HepG2 (cell line): ENCODE measurements at regions not wholly inside any gene's neighbourhood (a gene's known extent, or its start where the extent isn't known, plus 50 kb on each side); places are given as distances from the start of the nearest gene placed in this dataset.

Experiments used
- ATAC-seq: fragments of 200-7000 bp; cut with Tn5 transposase; 3 replicates; pipeline ENCODE4 v1.9.1; 2020; ENCODE audit warnings: mild to moderate bottlenecking, moderate library complexity
- BruUV-seq: library from RNA; stranded (reverse); fragments of 400-500 nt; replicated peaks from 2 replicates; lab custom pipeline; 2021; lab: Mats Ljungman, UMichigan
- CTCF ChIA-PET: fragments of 300-600 bp; formaldehyde crosslinking; extraction: SDS; loops from one replicate; lab custom pipeline; 2021; ENCODE audit warnings: low total read pairs, inconsistent platforms, low intra/inter-chr PET ratio; lab: Yijun Ruan, JAX
- POLR2A ChIA-PET: fragments of 350-600 bp; sonication (Branson Sonifier 250); formaldehyde crosslinking; loops from one replicate; lab custom pipeline; 2020; ENCODE audit warnings: antibody characterized with exemption, inconsistent platforms; lab: Yijun Ruan, JAX
- DNase-seq: peaks from one replicate; pipeline ENCODE4 v3.0.0-alpha.2; 2015; ENCODE audit warnings: low spot score
- FAIRE-seq: peaks from 3 replicates; lab custom pipeline; 2011; peaks lifted over from hg19 to GRCh38; lab: Jason Lieb, UNC
- H2AFZ ChIP-seq: one replicate; pipeline ENCODE4 v1.6.1; 2011; ENCODE audit warnings: low read length, inconsistent platforms
- H3K27ac ChIP-seq: fragments of 300-600 bp; 3 replicates; pipeline ENCODE4 v1.8.0; 2011; ENCODE audit warnings: mixed run types, mild to moderate bottlenecking, mixed read lengths, low read length, inconsistent platforms; ENCODE audit not compliant: insufficient read depth; ENCODE audit errors: extremely low read length
- H3K27me3 ChIP-seq, 2 experiments: fragments of 200-600 bp in 1 of 2; 2 replicates in 1 of 2; 3 replicates in 1 of 2; pipeline versions ENCODE4 v1.6.0 to v1.8.0; 2011; ENCODE audit warnings: low read length in 2 of 2, mild to moderate bottlenecking in 2 of 2, moderate library complexity in 2 of 2, inconsistent platforms in 1 of 2; ENCODE audit not compliant: insufficient read depth in 2 of 2, control insufficient read depth in 1 of 2
- H3K36me3 ChIP-seq, 2 experiments: fragments of 200-600 bp in 1 of 2; replicated peaks in 1 of 2; 2 replicates in 1 of 2; 3 replicates in 1 of 2; pipeline versions ENCODE4 v1.5.1 to v1.8.0; 2011; ENCODE audit warnings: low read length in 2 of 2, inconsistent platforms in 1 of 2; ENCODE audit not compliant: insufficient read depth in 2 of 2, control insufficient read depth in 1 of 2
- H3K4me1 ChIP-seq: 2 replicates; pipeline ENCODE4 v1.5.1; 2012; ENCODE audit warnings: low read length, inconsistent platforms; ENCODE audit not compliant: insufficient read depth
- H3K4me2 ChIP-seq: 2 replicates; pipeline ENCODE4 v1.6.0; 2011; ENCODE audit warnings: low read depth, low read length, inconsistent platforms
- H3K4me3 ChIP-seq, 3 experiments: fragments of 200-600 bp in 1 of 3; sonication (generic), shearing (Covaris generic) in 1 of 3; replicated peaks in 1 of 3; 2 replicates each; pipeline ENCODE4 v1.5.1; 2011 to 2016; ENCODE audit warnings: low read length in 3 of 3, inconsistent platforms in 2 of 3, low read depth in 2 of 3, mild to moderate bottlenecking in 2 of 3, control low read depth in 1 of 3, mixed read lengths in 1 of 3; ENCODE audit not compliant: insufficient read depth in 1 of 3
- H3K79me2 ChIP-seq: one replicate; pipeline ENCODE4 v1.6.1; 2011; ENCODE audit warnings: low read length, inconsistent platforms; ENCODE audit not compliant: insufficient read depth
- H3K9ac ChIP-seq: 2 replicates; pipeline ENCODE4 v1.6.0; 2011; ENCODE audit warnings: mild to moderate bottlenecking, low read depth, low read length, inconsistent platforms; ENCODE audit not compliant: insufficient read depth
- H3K9me3 ChIP-seq: 2 replicates; pipeline ENCODE4 v1.5.1; 2012; ENCODE audit warnings: mild to moderate bottlenecking, low read length
- H4K20me1 ChIP-seq: 2 replicates; pipeline ENCODE4 v1.6.0; 2011; ENCODE audit warnings: inconsistent platforms, mild to moderate bottlenecking, low read length, moderate library complexity; ENCODE audit not compliant: insufficient read depth
- CEBPG ChIP-seq: IDR thresholded peaks from 2 replicates; pipeline ENCODE4 v1.6.1; 2016
- EZH2 ChIP-seq: conservative IDR thresholded peaks from 2 replicates; pipeline ENCODE4 v1.6.1; 2012; ENCODE audit warnings: mild to moderate bottlenecking, low read depth, low read length, moderate library complexity
- MXD1 ChIP-seq: sonication (generic); formaldehyde crosslinking; IDR thresholded peaks from 2 replicates; pipeline ENCODE4 v1.4.0; 2020; ENCODE audit warnings: mild to moderate bottlenecking, missing genetic modification reagents
- RERE ChIP-seq: IDR thresholded peaks from 2 replicates; pipeline ENCODE4 v1.6.1; 2016; ENCODE audit warnings: low read depth, missing genetic modification reagents, missing compliant biosample characterization
- ZNF563 ChIP-seq: sonication (generic); formaldehyde crosslinking; IDR thresholded peaks from 2 replicates; pipeline ENCODE4 v1.8.0; 2022; ENCODE audit warnings: mild to moderate bottlenecking, moderate library complexity, missing genetic modification reagents
- ZNF607 ChIP-seq: sonication (generic); formaldehyde crosslinking; IDR thresholded peaks from 2 replicates; pipeline ENCODE4 v1.5.1; 2020; ENCODE audit warnings: missing genetic modification reagents, mild to moderate bottlenecking, borderline replicate concordance
- WGBS: methylation state at CpG from one replicate; pipeline ENCODE4 v1.1.6; 2017; ENCODE audit warnings: low lambda C conversion rate; 5-methylcytosine and 5-hydroxymethylcytosine counted together
- in situ Hi-C: cut with HindIII; loops from 2 replicates; pipeline ENCODE4 v1.10.0; 2017; ENCODE audit warnings: low pct_unique_long_range_greater_than_20kb; ENCODE audit not compliant: extremely low pct_ligation_motif_present
- intact Hi-C: fragments of 100-400 bp; cut with micrococcal nuclease; formaldehyde crosslinking; loops from one replicate; pipeline ENCODE4 v1.10.0; 2022; ENCODE audit not compliant: unreplicated experiment
- TF ChIP-seq, protein P1 (sequence below): sonication (generic); formaldehyde crosslinking; IDR thresholded peaks from 2 replicates; pipeline ENCODE4 v1.5.0; 2020; ENCODE audit warnings: missing genetic modification reagents

DNA sequence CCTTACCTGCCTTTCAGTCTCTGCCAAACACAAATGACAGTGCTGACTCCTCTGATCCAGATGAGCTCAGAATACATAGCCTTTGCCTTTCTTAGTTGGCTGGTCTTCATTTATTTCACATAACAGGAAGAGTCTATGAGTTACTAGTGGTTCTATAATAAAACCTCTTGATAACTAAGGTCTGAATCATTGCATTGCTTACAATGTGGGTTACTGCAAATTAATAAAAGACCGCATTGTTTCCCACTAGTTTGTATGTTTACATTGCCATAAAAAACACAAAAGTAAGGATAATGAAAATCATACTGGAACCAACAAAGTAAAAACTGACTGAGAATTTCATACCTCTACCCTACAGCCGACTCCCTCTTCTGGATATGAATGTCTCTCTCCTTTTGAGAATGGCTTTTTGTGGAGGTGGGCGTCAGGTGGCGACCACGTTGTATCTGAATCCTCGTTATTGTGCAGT lies 62.0 kb upstream of the AKR1E2 start:
- Histone ChIP-seq H3K4me2 (no peak overlapping the region), H3K4me3 (no peak overlapping the region), H4K20me1 (no peaks in the 10 kb centered on the region), H3K4me1 (no peaks in the 10 kb centered on the region), H3K27ac (no peak overlapping the region), H3K27me3 (0 out of 5 replicates have a peak, but pooled peaks cover 0 to 4% of the 10 kb centered on the region in 2 experiments), H3K79me2 (no peaks in the 10 kb centered on the region), H3K36me3 (no peaks in the 10 kb centered on the region), H3K9ac (no peak overlapping the region), H2AFZ (no peak overlapping the region), H3K9me3 (no peaks in the 10 kb centered on the region)
- DNase-seq, result no peak
- no peak for ATAC-seq
- intact Hi-C loops (loop anchor here (5.0 kb wide), 1 partner anchor 102 kb away; no protein-coding TSS in a partner anchor), in situ Hi-C loops (no loop called here)
- 13% methylated on average over 6 of the region's 6 CpGs for WGBS
- ChIA-PET CTCF (no interaction called here), POLR2A (no interaction called here)
- no TSS peak for BruUV-seq
- TF ChIP-seq MXD1 (CRISPR knock-in tag) (no peak), RERE (CRISPR knock-in tag) (no peak), EZH2 (no peak), ZNF563 (CRISPR knock-in tag) (no peak), CEBPG (no peak), ZNF607 (CRISPR knock-in tag) (no peak)
- TF ChIP-seq, protein P1, sequence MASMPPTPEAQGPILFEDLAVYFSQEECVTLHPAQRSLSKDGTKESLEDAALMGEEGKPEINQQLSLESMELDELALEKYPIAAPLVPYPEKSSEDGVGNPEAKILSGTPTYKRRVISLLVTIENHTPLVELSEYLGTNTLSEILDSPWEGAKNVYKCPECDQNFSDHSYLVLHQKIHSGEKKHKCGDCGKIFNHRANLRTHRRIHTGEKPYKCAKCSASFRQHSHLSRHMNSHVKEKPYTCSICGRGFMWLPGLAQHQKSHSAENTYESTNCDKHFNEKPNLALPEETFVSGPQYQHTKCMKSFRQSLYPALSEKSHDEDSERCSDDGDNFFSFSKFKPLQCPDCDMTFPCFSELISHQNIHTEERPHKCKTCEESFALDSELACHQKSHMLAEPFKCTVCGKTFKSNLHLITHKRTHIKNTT (CRISPR knock-in tag), result no peak
- FAIRE-seq, result no peak
